HEK293 (cell line): ENCODE measurements at regions not wholly inside any gene's neighbourhood (a gene's known extent, or its start where the extent isn't known, plus 50 kb on each side); places are given as distances from the start of the nearest gene placed in this dataset.

ENCODE experiments used
- CTCF ChIA-PET: fragments of 350-600 bp; formaldehyde crosslinking; extraction: SDS; loops from one replicate; lab custom pipeline; 2021; ENCODE audit warnings: antibody characterized with exemption; lab: Yijun Ruan, JAX
- POLR2A ChIA-PET: fragments of 300-600 bp; formaldehyde crosslinking; extraction: SDS; loops from one replicate; lab custom pipeline; 2020; ENCODE audit warnings: antibody characterized with exemption, inconsistent platforms; lab: Yijun Ruan, JAX
- H3K27ac ChIP-seq: fragments of 200-500 bp; sonication (Bioruptor generic); 2 replicates; pipeline ENCODE4 v1.5.1; 2014; ENCODE audit warnings: low read depth, low read length, control low read depth, inconsistent platforms; ENCODE audit errors: extremely low read depth
- H3K36me3 ChIP-seq, 2 experiments: fragments of 200-500 bp in 1 of 2; sonication (Bioruptor generic) in 1 of 2; 1 replicate in 1 of 2; 2 replicates in 1 of 2; pipeline ENCODE4 v1.5.1; 2014 to 2017; ENCODE audit warnings: inconsistent platforms in 2 of 2, low read length in 2 of 2; ENCODE audit not compliant: control insufficient read depth in 2 of 2, insufficient read depth in 1 of 2
- H3K4me1 ChIP-seq: fragments of 200-500 bp; sonication (Bioruptor generic); 2 replicates; pipeline ENCODE4 v1.5.1; 2014; ENCODE audit warnings: mild to moderate bottlenecking, low read length, inconsistent platforms; ENCODE audit not compliant: control insufficient read depth, insufficient read depth
- H3K4me3 ChIP-seq: 2 replicates; pipeline ENCODE4 v1.5.1; 2011; ENCODE audit warnings: low read depth, mild to moderate bottlenecking, control low read depth, low read length, moderate library complexity
- H3K9me3 ChIP-seq: fragments of 200-500 bp; sonication (Bioruptor generic); 2 replicates; pipeline ENCODE4 v1.5.1; 2014; ENCODE audit warnings: low read depth, low read length, inconsistent platforms; ENCODE audit not compliant: control insufficient read depth, insufficient read depth
- REPIN1 ChIP-seq: fragments of 450-650 bp; formaldehyde crosslinking; IDR thresholded peaks from 2 replicates; pipeline ENCODE4 v1.5.1; 2017; ENCODE audit warnings: missing biosample characterization, missing genetic modification characterization, low read depth
- SALL2 ChIP-seq: fragments of 450-650 bp; formaldehyde crosslinking; IDR thresholded peaks from 2 replicates; pipeline ENCODE4 v1.5.0; 2017; ENCODE audit warnings: missing biosample characterization, mild to moderate bottlenecking, missing genetic modification characterization, borderline replicate concordance
- SP3 ChIP-seq: fragments of 450-650 bp; formaldehyde crosslinking; IDR thresholded peaks from 2 replicates; pipeline ENCODE4 v1.5.1; 2016; ENCODE audit warnings: missing biosample characterization, missing genetic modification characterization
- SP7 ChIP-seq: fragments of 450-650 bp; formaldehyde crosslinking; IDR thresholded peaks from 2 replicates; pipeline ENCODE4 v1.5.1; 2016; ENCODE audit warnings: missing biosample characterization, missing genetic modification characterization
- ZNF132 ChIP-seq: fragments of 450-650 bp; formaldehyde crosslinking; IDR thresholded peaks from 2 replicates; pipeline ENCODE4 v1.5.1; 2017; ENCODE audit warnings: missing biosample characterization, missing genetic modification characterization, borderline replicate concordance
- ZNF133 ChIP-seq: fragments of 450-650 bp; formaldehyde crosslinking; IDR thresholded peaks from 2 replicates; pipeline ENCODE4 v1.5.1; 2016; ENCODE audit warnings: missing biosample characterization, missing genetic modification characterization
- ZNF155 ChIP-seq: fragments of 450-650 bp; formaldehyde crosslinking; IDR thresholded peaks from 2 replicates; pipeline ENCODE4 v1.5.1; 2016; ENCODE audit warnings: missing biosample characterization, missing genetic modification characterization
- ZNF239 ChIP-seq: fragments of 450-650 bp; formaldehyde crosslinking; IDR thresholded peaks from 2 replicates; pipeline ENCODE4 v1.5.1; 2016; ENCODE audit warnings: missing biosample characterization, missing genetic modification characterization
- ZNF24 ChIP-seq: fragments of 450-650 bp; formaldehyde crosslinking; IDR thresholded peaks from 2 replicates; pipeline ENCODE4 v1.5.1; 2016; ENCODE audit warnings: missing biosample characterization, missing genetic modification characterization
- ZNF324 ChIP-seq: fragments of 450-650 bp; formaldehyde crosslinking; IDR thresholded peaks from 2 replicates; pipeline ENCODE4 v1.5.1; 2016; ENCODE audit warnings: missing biosample characterization, missing genetic modification characterization
- ZNF501 ChIP-seq: fragments of 450-650 bp; formaldehyde crosslinking; IDR thresholded peaks from 2 replicates; pipeline ENCODE4 v1.5.1; 2016; ENCODE audit warnings: missing biosample characterization, missing genetic modification characterization
- ZNF600 ChIP-seq: fragments of 450-650 bp; formaldehyde crosslinking; IDR thresholded peaks from 2 replicates; pipeline ENCODE4 v1.5.1; 2016; ENCODE audit warnings: missing biosample characterization, missing genetic modification characterization
- ZNF610 ChIP-seq: fragments of 450-650 bp; formaldehyde crosslinking; IDR thresholded peaks from 2 replicates; pipeline ENCODE4 v1.5.1; 2016; ENCODE audit warnings: missing biosample characterization, missing genetic modification characterization, borderline replicate concordance
- TF ChIP-seq, protein P1 (sequence below): fragments of 450-650 bp; IDR thresholded peaks from 2 replicates; pipeline ENCODE4 v1.5.1; 2018; ENCODE audit warnings: missing biosample characterization, mild to moderate bottlenecking, missing genetic modification characterization
- TF ChIP-seq, protein P2 (sequence below): fragments of 450-650 bp; formaldehyde crosslinking; IDR thresholded peaks from 2 replicates; pipeline ENCODE4 v1.5.1; 2016; ENCODE audit warnings: missing biosample characterization, missing genetic modification characterization, low read depth
- TF ChIP-seq, protein P3 (sequence below): fragments of 450-650 bp; formaldehyde crosslinking; IDR thresholded peaks from 2 replicates; pipeline ENCODE4 v1.5.1; 2017; ENCODE audit warnings: missing biosample characterization, missing genetic modification characterization

DNA sequence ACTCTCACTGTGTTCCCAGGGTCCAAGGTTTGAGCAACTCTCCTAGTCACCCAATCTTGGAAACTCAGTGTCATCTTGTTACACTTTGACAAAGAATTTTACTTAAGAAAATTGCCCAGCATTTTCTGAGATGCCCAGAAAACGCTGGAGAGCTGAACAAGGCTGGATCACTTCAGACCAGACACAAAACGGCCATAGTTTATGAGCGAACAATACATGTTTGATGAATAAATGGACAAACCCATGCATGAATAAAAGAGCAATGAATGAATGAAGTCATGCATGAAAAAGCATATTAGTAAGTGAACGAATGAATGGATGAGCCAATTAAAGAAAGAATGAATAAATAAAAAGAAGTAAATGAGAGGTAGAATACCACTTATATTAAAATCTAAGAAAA, 103.8 kb downstream of the MATN1 start:
- Histone ChIP-seq H3K36me3 (no peaks in the 10 kb centered on the region), H3K9me3 (no peaks in the 10 kb centered on the region), H3K4me1 (no peaks in the 10 kb centered on the region), H3K4me3 (no peak overlapping the region), H3K27ac (no peak overlapping the region)
- ChIA-PET CTCF (no interaction called here), POLR2A (no interaction called here)
- TF ChIP-seq ZNF133 (tag by site-specific recombination) (no peak), ZNF600 (tag by site-specific recombination) (no peak), ZNF24 (tag by site-specific recombination) (no peak), ZNF132 (tag by site-specific recombination) (no peak)
- TF ChIP-seq, protein P1, sequence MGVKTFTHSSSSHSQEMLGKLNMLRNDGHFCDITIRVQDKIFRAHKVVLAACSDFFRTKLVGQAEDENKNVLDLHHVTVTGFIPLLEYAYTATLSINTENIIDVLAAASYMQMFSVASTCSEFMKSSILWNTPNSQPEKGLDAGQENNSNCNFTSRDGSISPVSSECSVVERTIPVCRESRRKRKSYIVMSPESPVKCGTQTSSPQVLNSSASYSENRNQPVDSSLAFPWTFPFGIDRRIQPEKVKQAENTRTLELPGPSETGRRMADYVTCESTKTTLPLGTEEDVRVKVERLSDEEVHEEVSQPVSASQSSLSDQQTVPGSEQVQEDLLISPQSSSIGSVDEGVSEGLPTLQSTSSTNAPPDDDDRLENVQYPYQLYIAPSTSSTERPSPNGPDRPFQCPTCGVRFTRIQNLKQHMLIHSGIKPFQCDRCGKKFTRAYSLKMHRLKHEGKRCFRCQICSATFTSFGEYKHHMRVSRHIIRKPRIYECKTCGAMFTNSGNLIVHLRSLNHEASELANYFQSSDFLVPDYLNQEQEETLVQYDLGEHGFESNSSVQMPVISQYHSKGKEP = no peak
- TF ChIP-seq, protein P2, sequence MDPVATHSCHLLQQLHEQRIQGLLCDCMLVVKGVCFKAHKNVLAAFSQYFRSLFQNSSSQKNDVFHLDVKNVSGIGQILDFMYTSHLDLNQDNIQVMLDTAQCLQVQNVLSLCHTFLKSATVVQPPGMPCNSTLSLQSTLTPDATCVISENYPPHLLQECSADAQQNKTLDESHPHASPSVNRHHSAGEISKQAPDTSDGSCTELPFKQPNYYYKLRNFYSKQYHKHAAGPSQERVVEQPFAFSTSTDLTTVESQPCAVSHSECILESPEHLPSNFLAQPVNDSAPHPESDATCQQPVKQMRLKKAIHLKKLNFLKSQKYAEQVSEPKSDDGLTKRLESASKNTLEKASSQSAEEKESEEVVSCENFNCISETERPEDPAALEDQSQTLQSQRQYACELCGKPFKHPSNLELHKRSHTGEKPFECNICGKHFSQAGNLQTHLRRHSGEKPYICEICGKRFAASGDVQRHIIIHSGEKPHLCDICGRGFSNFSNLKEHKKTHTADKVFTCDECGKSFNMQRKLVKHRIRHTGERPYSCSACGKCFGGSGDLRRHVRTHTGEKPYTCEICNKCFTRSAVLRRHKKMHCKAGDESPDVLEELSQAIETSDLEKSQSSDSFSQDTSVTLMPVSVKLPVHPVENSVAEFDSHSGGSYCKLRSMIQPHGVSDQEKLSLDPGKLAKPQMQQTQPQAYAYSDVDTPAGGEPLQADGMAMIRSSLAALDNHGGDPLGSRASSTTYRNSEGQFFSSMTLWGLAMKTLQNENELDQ (tag by site-specific recombination) = no peak

DNA sequence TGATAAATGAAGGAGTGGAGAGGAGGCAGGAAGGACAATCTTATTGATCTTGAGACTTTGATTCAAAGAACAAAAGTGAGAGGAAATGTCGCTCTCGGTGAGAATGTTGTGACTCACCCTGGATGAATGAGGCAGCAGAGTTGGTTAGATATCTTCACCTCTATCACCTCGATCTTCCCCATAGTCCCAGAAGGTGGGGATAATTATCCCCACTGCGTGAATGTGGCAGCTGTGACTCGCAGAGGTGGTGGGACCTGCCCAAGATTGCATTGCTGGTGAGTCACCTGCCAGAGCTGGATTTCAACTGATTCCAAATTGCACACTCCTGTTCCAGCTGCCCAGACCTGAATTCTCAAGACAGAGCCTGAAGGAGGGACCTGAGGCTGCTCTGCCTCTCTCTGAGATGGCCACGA, 105.0 kb downstream of the MATN1 start:
- POLR2A ChIA-PET = no interaction called here
- CTCF ChIA-PET = no interaction called here
- H3K9me3 ChIP-seq = no peaks in the 10 kb centered on the region
- H3K4me3 ChIP-seq = no peak overlapping the region
- H3K36me3 ChIP-seq = no peaks in the 10 kb centered on the region
- H3K4me1 ChIP-seq = no peaks in the 10 kb centered on the region
- no peak for TF ChIP-seq REPIN1 (tag by site-specific recombination)
- TF ChIP-seq, protein P3, sequence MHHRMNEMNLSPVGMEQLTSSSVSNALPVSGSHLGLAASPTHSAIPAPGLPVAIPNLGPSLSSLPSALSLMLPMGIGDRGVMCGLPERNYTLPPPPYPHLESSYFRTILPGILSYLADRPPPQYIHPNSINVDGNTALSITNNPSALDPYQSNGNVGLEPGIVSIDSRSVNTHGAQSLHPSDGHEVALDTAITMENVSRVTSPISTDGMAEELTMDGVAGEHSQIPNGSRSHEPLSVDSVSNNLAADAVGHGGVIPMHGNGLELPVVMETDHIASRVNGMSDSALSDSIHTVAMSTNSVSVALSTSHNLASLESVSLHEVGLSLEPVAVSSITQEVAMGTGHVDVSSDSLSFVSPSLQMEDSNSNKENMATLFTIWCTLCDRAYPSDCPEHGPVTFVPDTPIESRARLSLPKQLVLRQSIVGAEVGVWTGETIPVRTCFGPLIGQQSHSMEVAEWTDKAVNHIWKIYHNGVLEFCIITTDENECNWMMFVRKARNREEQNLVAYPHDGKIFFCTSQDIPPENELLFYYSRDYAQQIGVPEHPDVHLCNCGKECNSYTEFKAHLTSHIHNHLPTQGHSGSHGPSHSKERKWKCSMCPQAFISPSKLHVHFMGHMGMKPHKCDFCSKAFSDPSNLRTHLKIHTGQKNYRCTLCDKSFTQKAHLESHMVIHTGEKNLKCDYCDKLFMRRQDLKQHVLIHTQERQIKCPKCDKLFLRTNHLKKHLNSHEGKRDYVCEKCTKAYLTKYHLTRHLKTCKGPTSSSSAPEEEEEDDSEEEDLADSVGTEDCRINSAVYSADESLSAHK (tag by site-specific recombination) = no peak
- TF ChIP-seq SP3 (tag by site-specific recombination) = no peak
- TF ChIP-seq ZNF324 = no peak
- TF ChIP-seq ZNF239 = no peak
- no peak overlapping the region for H3K27ac ChIP-seq

DNA sequence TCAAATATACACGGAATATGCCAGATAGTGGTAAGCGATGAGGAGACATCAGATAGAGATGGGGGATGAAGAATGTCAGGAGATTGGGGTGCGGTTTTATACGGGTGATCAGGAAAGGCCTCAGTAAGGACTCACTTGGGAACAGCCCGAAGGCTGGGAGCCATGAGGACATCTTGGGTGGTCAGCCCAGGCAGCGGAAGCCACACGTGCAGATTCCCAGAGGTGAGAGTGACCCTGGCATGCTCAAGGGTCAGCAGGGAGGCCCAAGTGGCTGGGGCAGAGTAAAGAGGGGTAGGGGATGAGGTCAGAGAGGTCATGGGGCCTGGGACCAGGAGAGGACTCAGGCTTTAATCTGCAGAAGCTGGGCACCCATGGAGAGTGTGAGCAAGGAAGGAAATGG, 106.6 kb downstream of the MATN1 start:
- Histone ChIP-seq H3K36me3 (no peaks in the 10 kb centered on the region), H3K4me3 (no peak overlapping the region), H3K9me3 (no peaks in the 10 kb centered on the region), H3K4me1 (no peaks in the 10 kb centered on the region), H3K27ac (no peak overlapping the region)
- TF ChIP-seq SALL2 (no peak), ZNF501 (tag by site-specific recombination) (no peak), ZNF610 (tag by site-specific recombination) (no peak), SP7 (tag by site-specific recombination) (no peak), ZNF155 (no peak)
- POLR2A ChIA-PET = no interaction called here
- CTCF ChIA-PET = no interaction called here
